ENCODE measurements at regions not wholly inside any gene's neighbourhood (a gene's known extent, or its start where the extent isn't known, plus 50 kb on each side); places are given as distances from the start of the nearest gene placed in this dataset.

DNA sequence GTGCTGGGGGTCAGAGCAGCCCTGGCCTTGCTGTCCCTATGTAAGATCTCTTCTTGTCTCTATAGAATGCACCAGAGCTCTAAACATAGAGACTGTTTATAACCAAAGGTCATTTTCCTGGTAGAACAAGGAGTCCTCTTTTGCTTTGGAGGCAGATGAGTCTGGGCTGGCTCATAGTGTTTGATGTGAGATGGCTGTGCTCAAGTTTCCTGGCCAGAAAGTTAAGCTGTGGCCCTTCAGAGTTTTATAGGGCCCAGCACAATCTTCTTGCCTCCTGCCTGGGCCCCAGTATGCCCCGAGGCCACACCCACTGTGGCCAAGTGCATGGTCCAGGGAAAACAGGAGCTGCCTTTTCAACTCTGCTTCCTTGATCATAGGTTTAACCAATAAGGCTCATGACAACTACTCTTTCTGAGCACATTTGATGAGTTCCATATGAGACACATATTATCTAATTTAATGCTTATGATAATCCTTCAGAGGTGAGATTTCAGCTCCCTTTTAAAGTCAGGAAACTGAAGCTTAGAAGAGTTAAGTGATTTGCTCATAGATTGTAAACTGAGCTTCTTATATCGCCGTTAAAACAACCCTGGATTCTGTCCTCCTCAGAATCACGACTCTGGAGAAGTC lies 66.3 kb downstream of the MYCN start:
- in situ Hi-C loops (cut with HindIII; ENCODE audit: low sequenced_read_pairs) = no loop called here

DNA sequence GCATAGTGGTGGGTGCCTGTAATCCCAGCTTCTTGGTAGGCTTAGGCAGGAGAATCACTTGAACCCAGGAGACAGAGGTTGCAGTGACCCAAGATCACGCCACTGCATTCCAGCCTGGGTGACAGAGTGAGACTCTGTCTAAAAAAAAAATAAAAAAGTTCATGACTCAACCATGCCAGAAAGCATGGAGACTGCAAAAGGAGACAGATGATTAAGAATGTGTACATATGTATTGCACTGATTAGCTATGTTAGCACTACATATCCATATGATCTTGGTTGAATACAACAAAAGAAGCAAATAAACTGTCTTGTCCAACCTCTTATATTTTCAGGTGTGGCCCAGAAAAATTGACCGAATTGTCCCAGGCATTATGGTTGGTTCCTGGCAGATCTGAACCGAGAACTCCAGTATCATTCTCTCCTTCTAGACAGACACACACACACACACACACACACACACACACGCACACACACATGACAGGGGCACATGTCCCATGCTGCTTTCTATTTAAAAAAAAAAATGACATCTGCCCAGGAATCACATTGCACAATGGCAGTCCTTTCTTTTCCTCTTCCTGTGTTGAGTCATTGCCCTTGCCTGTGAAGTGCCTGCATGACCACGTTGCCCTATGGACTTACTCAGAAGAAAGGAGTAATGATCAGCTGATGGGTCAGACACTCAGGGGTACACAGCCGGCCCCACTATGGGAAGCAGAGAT lies 65.6 kb downstream of the MYCN start:
- in situ Hi-C loops (cut with HindIII; ENCODE audit: low sequenced_read_pairs) = no loop called here

DNA sequence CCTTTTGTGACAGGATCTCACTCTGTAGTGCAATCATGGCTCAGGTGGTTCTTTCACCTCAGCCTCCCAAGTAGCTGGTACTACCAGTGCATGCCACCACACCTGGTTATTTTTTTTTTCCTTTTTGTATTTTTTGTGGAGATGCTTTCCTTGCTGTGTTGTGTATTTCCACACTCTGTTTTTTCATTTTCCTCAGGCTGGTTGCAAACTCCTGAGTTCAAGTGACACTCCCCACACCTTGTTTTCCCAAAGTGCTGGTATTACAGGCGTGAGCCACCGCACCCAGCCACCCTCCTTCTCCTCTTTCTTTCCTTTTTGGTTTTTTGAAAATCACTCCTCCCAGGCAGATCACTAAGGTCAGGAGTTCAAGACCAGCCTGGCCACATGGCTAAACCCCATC lies 65.0 kb downstream of the MYCN start:
- in situ Hi-C loops (cut with HindIII; ENCODE audit: low sequenced_read_pairs) = no loop called here

- in situ Hi-C loops (cut with HindIII; ENCODE audit: low sequenced_read_pairs) = no loop called here
Measured at GRCh38 chr2:16003809-16004208, 63.5 kb downstream of the MYCN start.

- in situ Hi-C loops (cut with HindIII; ENCODE audit: low sequenced_read_pairs) = no loop called here
Measured at GRCh38 chr2:16003152-16003551, 62.8 kb downstream of the MYCN start.

DNA sequence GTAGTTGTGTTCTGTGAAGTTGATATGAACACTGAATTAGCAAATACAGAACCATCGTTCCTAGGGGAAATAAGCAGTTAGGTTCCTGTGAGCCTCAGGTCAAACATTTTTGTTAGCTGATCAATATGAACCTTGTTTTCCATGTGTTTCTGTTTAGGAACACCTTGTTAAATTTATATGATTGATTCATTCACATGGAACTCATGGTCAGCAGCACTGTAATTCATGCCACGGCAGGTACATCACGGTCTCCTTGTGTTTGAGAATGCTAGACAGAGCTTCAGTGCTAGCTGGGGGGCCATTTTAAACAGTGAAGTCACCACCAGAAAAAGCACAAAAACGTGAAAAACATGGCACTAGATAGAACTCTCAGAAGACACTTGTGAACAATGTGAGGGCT lies 62.2 kb downstream of the MYCN start:
- in situ Hi-C loops (cut with HindIII; ENCODE audit: low sequenced_read_pairs) = no loop called here

DNA sequence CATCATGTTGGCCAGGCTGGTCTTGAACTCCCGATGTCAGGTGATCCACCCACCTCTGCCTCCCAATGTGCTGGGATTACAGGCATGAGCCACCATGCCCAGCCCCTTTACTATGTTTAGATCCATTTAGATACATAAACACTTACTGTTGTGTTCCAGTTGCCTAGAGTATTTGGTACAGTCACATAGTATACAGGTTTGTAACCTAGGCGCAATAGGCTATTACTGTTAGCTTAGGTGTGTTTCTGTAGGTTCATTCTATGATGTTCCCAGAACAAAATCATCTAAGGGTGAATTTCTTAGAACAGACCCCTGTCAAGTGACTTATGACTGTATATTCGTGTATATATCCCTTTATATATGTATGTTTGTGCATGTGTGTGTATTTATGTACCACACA lies 61.8 kb downstream of the MYCN start:
- in situ Hi-C loops (cut with HindIII; ENCODE audit: low sequenced_read_pairs) = no loop called here

DNA sequence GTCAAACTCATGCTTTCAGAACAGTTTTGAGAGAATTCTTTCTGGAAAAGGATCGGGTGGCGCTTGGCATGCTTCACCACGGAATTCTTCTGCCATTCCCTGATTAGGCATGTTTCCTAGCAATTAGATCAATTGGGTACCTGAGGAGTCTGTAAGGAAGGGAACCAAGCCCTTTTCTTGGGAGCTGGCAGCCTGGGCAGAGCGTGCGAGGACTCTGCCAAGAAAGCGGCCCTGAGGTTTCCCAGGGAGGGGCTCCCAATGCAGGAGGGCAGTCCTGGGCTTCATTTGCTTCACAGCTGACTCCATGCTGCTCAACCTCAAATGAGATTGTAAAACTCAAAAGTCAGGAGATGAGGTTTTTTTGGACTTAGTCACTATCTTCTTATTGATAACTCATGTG lies 60.3 kb downstream of the MYCN start:
- in situ Hi-C loops (cut with HindIII; ENCODE audit: low sequenced_read_pairs) = no loop called here

GRCh38 chr2:15999596-16000469 lies 59.5 kb downstream of the MYCN start:
- in situ Hi-C loops (cut with HindIII; ENCODE audit: low sequenced_read_pairs) = no loop called here

DNA sequence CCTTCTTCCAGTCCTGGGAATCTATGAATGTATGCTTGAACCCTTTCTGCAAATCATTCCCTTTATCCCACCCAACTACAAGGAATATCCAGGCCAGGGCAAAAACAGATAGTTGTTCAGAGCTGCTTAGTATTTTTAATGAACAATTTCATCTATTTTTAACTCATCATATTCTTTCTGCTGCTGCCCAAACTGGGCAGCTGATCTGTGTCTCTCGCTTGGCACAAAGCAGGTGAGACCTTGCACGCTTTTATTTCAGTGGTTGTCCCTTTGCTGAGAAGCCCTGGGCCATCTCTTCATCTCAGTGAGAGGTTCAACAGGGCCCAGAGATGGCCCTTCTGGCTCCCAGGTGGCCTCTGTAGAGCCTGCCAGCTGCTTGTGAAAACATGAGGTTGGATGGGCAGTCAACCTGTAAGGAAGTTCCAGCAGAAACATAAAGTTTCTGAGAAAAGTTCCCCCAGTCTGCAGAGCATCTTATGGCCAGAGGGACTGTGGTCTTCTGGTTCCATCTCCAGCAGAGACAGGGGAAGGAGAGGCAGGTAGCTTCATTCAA lies 57.5 kb downstream of the MYCN start:
- in situ Hi-C loops (cut with HindIII; ENCODE audit: low sequenced_read_pairs) = no loop called here

GRCh38 chr2:15996536-15997423 lies 56.4 kb downstream of the MYCN start:
- in situ Hi-C loops (cut with HindIII; ENCODE audit: low sequenced_read_pairs) = no loop called here

Data from DLD1 (cell line).